ENCODE measurements at regions not wholly inside any gene's neighbourhood (a gene's known extent, or its start where the extent isn't known, plus 50 kb on each side); places are given as distances from the start of the nearest gene placed in this dataset.
A peak's percentile ranks its signal among the peaks of the same experiment; 100 is the strongest.

GRCh38 chr2:106631281-106631680 lies 144.1 kb downstream of the CD8B2 start:
- DNase-seq (ENCODE audit: low spot score), result no peak
- TF ChIP-seq TAF1 (conservative IDR thresholded peaks at IDR 0.05), result no peak
- TF ChIP-seq NR2F2 (IDR thresholded peaks at IDR 0.05), result no peak
- no peak for TF ChIP-seq REST (IDR thresholded peaks at IDR 0.05)
- TF ChIP-seq HNF4A (conservative IDR thresholded peaks at IDR 0.05), result no peak
- TF ChIP-seq JUND (IDR thresholded peaks at IDR 0.05), result no peak
- TF ChIP-seq FOXA2 (IDR thresholded peaks at IDR 0.05), result no peak
- TF ChIP-seq MAX (IDR thresholded peaks at IDR 0.05), result no peak
- TF ChIP-seq YY1 (IDR thresholded peaks at IDR 0.05), result no peak
- TF ChIP-seq HNF4G (IDR thresholded peaks at IDR 0.05), result no peak
- no peak for TF ChIP-seq ZBTB33 (IDR thresholded peaks at IDR 0.05)
- TF ChIP-seq ATF3 (IDR thresholded peaks at IDR 0.05), result no peak
- TF ChIP-seq EGR1 (IDR thresholded peaks at IDR 0.05; ENCODE audit: low read depth in 2 of 2), result no peak
- no peak for TF ChIP-seq RAD21 (IDR thresholded peaks at IDR 0.05)
- no peak for TF ChIP-seq GABPA (IDR thresholded peaks at IDR 0.05 in 1 of 2, conservative IDR thresholded peaks at IDR 0.05 in 1 of 2)
- no peak for TF ChIP-seq SP1 (IDR thresholded peaks at IDR 0.05)
- no peak for TF ChIP-seq CTCF (IDR thresholded peaks at IDR 0.05; ENCODE audit: low read depth, low read length, missing input control)
- WGBS, result 92% methylated on average over 1 of the region's 1 CpG

GRCh38 chr2:106638043-106638442 lies 150.9 kb downstream of the CD8B2 start:
- WGBS, result 6% methylated on average over 1 of the region's 1 CpG
- H3K27ac ChIP-seq (ENCODE audit: low read depth in 1 of 2, low read length in 2 of 2), result no peak overlapping the region
- no peaks in the 10 kb centered on the region for H3K27me3 ChIP-seq (ENCODE audit: control insufficient read depth in 4 of 4, insufficient read depth in 4 of 4, low read length in 3 of 4)
- H3K4me1 ChIP-seq (ENCODE audit: control insufficient read depth in 4 of 4, insufficient read depth in 4 of 4, low read length in 3 of 4), result no peaks in the 10 kb centered on the region
- no peak overlapping the region for H3K4me3 ChIP-seq (ENCODE audit: low read depth in 1 of 3, low read length in 3 of 3)
- H3K9ac ChIP-seq (ENCODE audit: low read depth in 1 of 2, low read length in 2 of 2), result no peak overlapping the region
- no peaks in the 10 kb centered on the region for H3K9me3 ChIP-seq (ENCODE audit: control insufficient read depth in 4 of 4, low read length in 3 of 4)
- no peak for DNase-seq (ENCODE audit: low spot score)
- H3K36me3 ChIP-seq (ENCODE audit: control insufficient read depth in 4 of 4, insufficient read depth in 3 of 4, low read depth in 1 of 4, low read length in 3 of 4), result no peaks in the 10 kb centered on the region
- TF ChIP-seq RAD21 (IDR thresholded peaks at IDR 0.05), result peak; percentile 69 to 73
- TF ChIP-seq RXRA (IDR thresholded peaks at IDR 0.05), result no peak
- TF ChIP-seq CTCF (IDR thresholded peaks at IDR 0.05; ENCODE audit: low read depth, low read length, missing input control), result peak; percentile 27

More at GRCh38 chr2:106631281-106631680, 144.1 kb downstream of the CD8B2 start:
- H3K4me1 ChIP-seq (ENCODE audit: control insufficient read depth in 4 of 4, insufficient read depth in 4 of 4, low read length in 3 of 4), result no peaks in the 10 kb centered on the region
- H3K9ac ChIP-seq (ENCODE audit: low read depth in 1 of 2, low read length in 2 of 2), result no peak overlapping the region
- H3K36me3 ChIP-seq (ENCODE audit: control insufficient read depth in 4 of 4, insufficient read depth in 3 of 4, low read depth in 1 of 4, low read length in 3 of 4), result no peaks in the 10 kb centered on the region
- H3K4me3 ChIP-seq (ENCODE audit: low read depth in 1 of 3, low read length in 3 of 3), result no peak overlapping the region
- peaks cover 0 to 7% (median 4%) of the 10 kb centered on the region in 4 donors for H3K9me3 ChIP-seq (ENCODE audit: control insufficient read depth in 4 of 4, low read length in 3 of 4)
- H3K27me3 ChIP-seq (ENCODE audit: control insufficient read depth in 4 of 4, insufficient read depth in 4 of 4, low read length in 3 of 4), result no peaks in the 10 kb centered on the region
- H3K27ac ChIP-seq (ENCODE audit: low read depth in 1 of 2, low read length in 2 of 2), result no peak overlapping the region

Measured in liver (tissue), 8 donors.